Astrocyte (in vitro differentiated cells and primary cell): ENCODE measurements at regions not wholly inside any gene's neighbourhood (a gene's known extent, or its start where the extent isn't known, plus 50 kb on each side); places are given as distances from the start of the nearest gene placed in this dataset.

Experiments
- DNase-seq: peaks from one replicate; pipeline ENCODE4 v3.0.0-alpha.2; 2010; ENCODE audit warnings: low read depth
- FAIRE-seq: peaks from 2 replicates; lab custom pipeline; 2011; peaks lifted over from hg19 to GRCh38; lab: Jason Lieb, UNC
- H2AFZ ChIP-seq: 2 replicates; pipeline ENCODE4 v1.6.0; 2012; ENCODE audit warnings: low read depth, low read length, inconsistent platforms
- H3K27ac ChIP-seq: 2 replicates; pipeline ENCODE4 v1.5.1; 2011; ENCODE audit warnings: low read depth, low read length, inconsistent platforms
- H3K27me3 ChIP-seq: 2 replicates; pipeline ENCODE4 v1.6.0; 2011; ENCODE audit warnings: low read length, inconsistent platforms; ENCODE audit not compliant: insufficient read depth
- H3K36me3 ChIP-seq: 2 replicates; pipeline ENCODE4 v1.5.1; 2011; ENCODE audit warnings: low read length, inconsistent platforms; ENCODE audit not compliant: insufficient read depth
- H3K4me1 ChIP-seq: 2 replicates; pipeline ENCODE4 v1.5.1; 2011; ENCODE audit warnings: low read length, inconsistent platforms; ENCODE audit not compliant: insufficient read depth
- H3K4me2 ChIP-seq: 2 replicates; pipeline ENCODE4 v1.6.0; 2012; ENCODE audit warnings: low read length, inconsistent platforms
- H3K4me3 ChIP-seq: 2 replicates; pipeline ENCODE4 v1.5.1; 2011; ENCODE audit warnings: low read depth, mild to moderate bottlenecking, low read length, inconsistent platforms; ENCODE audit not compliant: insufficient read depth
- H3K79me2 ChIP-seq: 2 replicates; pipeline ENCODE4 v1.6.0; 2012; ENCODE audit warnings: mild to moderate bottlenecking, low read length, inconsistent platforms; ENCODE audit not compliant: insufficient read depth
- H3K9ac ChIP-seq: 2 replicates; pipeline ENCODE4 v1.6.0; 2012; ENCODE audit warnings: mild to moderate bottlenecking, low read length, inconsistent platforms
- H3K9me3 ChIP-seq: 2 replicates; pipeline ENCODE4 v1.5.1; 2012; ENCODE audit warnings: low read depth, mild to moderate bottlenecking, low read length, inconsistent platforms; ENCODE audit not compliant: insufficient read depth
- H4K20me1 ChIP-seq: 2 replicates; pipeline ENCODE4 v1.6.0; 2012; ENCODE audit warnings: low read length, inconsistent platforms; ENCODE audit not compliant: insufficient read depth
- H3K27ac Mint-ChIP-seq: one replicate; pipeline ENCODE4 v1.8.0; 2021; ENCODE audit warnings: mild to moderate bottlenecking, mixed read lengths; ENCODE audit not compliant: unreplicated experiment
- H3K27me3 Mint-ChIP-seq: one replicate; pipeline ENCODE4 v1.8.0; 2021; ENCODE audit warnings: low read depth, mixed read lengths; ENCODE audit not compliant: unreplicated experiment
- H3K36me3 Mint-ChIP-seq: one replicate; pipeline ENCODE4 v1.8.0; 2021; ENCODE audit warnings: low read depth, mixed read lengths; ENCODE audit not compliant: unreplicated experiment
- H3K4me1 Mint-ChIP-seq: one replicate; pipeline ENCODE4 v1.8.0; 2021; ENCODE audit warnings: low read depth, mixed read lengths; ENCODE audit not compliant: unreplicated experiment
- H3K4me3 Mint-ChIP-seq: one replicate; pipeline ENCODE4 v1.8.0; 2021; ENCODE audit warnings: mild to moderate bottlenecking, moderate library complexity, mixed read lengths; ENCODE audit not compliant: unreplicated experiment
- H3K9me3 Mint-ChIP-seq: one replicate; pipeline ENCODE4 v1.8.0; 2021; ENCODE audit warnings: mild to moderate bottlenecking, mixed read lengths; ENCODE audit not compliant: unreplicated experiment
- EZH2 ChIP-seq: IDR thresholded peaks from 2 replicates; pipeline ENCODE4 v1.6.1; 2012; ENCODE audit warnings: mild to moderate bottlenecking, low read length, inconsistent platforms; ENCODE audit not compliant: insufficient read depth
- TF ChIP-seq, protein P1 (sequence below): IDR thresholded peaks from 2 replicates; pipeline ENCODE4 v1.5.1; 2011; ENCODE audit warnings: low read depth, mild to moderate bottlenecking, inconsistent platforms, low read length, moderate library complexity; ENCODE audit not compliant: insufficient read depth

DNA sequence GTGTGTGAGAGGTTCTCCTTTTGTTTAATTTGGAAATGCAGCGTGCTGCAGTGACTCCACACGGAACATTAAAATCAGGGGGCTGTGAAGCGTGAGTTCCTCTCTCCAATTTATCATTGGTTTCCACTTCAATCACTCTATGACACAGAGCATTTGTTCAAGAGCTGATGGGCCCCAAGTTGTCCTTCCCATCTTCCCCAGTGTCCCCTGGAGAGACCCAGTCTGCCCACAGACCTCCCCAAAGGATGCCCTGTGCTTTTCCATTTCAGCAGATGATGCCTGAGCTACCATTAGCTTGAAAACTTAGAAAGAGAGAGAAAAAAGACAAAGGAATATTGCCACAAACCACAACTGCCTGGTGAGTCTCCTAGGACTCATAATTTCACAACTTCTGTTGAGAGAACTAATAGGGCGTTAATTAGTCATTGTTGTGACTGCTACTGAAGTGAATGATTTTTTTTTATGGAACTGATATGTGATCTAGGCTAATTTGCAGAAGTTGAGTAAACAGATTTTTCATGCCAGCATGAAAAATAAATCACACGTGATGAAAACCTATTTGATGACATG, 772.7 kb downstream of the SEMA5A start:
- H3K36me3 ChIP-seq, result no peaks in the 10 kb centered on the region
- no peak overlapping the region for H3K9ac ChIP-seq
- TF ChIP-seq EZH2, result no peak
- no peak overlapping the region for H3K27ac ChIP-seq
- H2AFZ ChIP-seq, result no peak overlapping the region
- no peaks in the 10 kb centered on the region for H3K79me2 ChIP-seq
- DNase-seq, result peak; percentile 53
- H3K27me3 ChIP-seq, result no peaks in the 10 kb centered on the region
- H3K4me2 ChIP-seq, result no peak overlapping the region
- no peak overlapping the region for H3K27ac Mint-ChIP-seq
- no peak overlapping the region for H3K4me3 ChIP-seq
- H3K36me3 Mint-ChIP-seq, result no peaks in the 10 kb centered on the region
- no peaks in the 10 kb centered on the region for H4K20me1 ChIP-seq
- no peaks in the 10 kb centered on the region for H3K9me3 ChIP-seq
- peak; percentile 17 for FAIRE-seq
- no peak overlapping the region for H3K4me3 Mint-ChIP-seq
- no peaks in the 10 kb centered on the region for H3K9me3 Mint-ChIP-seq
- H3K27me3 Mint-ChIP-seq, result no peaks in the 10 kb centered on the region
- H3K4me1 Mint-ChIP-seq, result peaks cover 12% of the 10 kb centered on the region
- peaks cover 10% of the 10 kb centered on the region for H3K4me1 ChIP-seq

DNA sequence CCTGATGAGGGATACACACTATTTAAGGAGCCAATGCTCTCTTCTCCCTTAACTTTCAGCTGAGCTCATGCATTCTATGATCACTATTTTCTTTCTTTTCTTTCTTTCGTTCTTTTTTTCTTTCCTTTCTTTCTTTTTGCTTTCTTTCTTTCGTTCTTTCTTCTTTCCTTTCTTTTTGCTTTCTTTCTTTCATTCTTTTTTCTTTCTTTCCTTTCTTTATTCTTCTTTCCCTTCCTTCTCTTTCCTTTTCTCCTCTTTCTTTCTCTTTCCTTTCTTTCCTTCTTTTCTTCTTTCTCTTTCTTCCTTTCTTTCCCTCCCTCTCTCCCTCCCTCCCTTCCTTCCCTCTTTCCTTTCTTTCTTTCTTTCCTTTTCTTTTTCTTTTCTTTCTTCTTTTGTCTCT, 761.2 kb downstream of the SEMA5A start:
- H3K4me2 ChIP-seq, result no peak overlapping the region
- Mint-ChIP-seq H3K4me1 (no peaks in the 10 kb centered on the region), H3K27me3 (no peaks in the 10 kb centered on the region), H3K27ac (no peak overlapping the region), H3K36me3 (no peaks in the 10 kb centered on the region), H3K9me3 (peaks cover 3% of the 10 kb centered on the region), H3K4me3 (no peak overlapping the region)
- no peak overlapping the region for H3K27ac ChIP-seq
- FAIRE-seq (no peak), DNase-seq (no peak)
- H4K20me1 ChIP-seq, result no peaks in the 10 kb centered on the region
- H3K27me3 ChIP-seq, result no peaks in the 10 kb centered on the region
- no peak for TF ChIP-seq EZH2
- TF ChIP-seq, protein P1, sequence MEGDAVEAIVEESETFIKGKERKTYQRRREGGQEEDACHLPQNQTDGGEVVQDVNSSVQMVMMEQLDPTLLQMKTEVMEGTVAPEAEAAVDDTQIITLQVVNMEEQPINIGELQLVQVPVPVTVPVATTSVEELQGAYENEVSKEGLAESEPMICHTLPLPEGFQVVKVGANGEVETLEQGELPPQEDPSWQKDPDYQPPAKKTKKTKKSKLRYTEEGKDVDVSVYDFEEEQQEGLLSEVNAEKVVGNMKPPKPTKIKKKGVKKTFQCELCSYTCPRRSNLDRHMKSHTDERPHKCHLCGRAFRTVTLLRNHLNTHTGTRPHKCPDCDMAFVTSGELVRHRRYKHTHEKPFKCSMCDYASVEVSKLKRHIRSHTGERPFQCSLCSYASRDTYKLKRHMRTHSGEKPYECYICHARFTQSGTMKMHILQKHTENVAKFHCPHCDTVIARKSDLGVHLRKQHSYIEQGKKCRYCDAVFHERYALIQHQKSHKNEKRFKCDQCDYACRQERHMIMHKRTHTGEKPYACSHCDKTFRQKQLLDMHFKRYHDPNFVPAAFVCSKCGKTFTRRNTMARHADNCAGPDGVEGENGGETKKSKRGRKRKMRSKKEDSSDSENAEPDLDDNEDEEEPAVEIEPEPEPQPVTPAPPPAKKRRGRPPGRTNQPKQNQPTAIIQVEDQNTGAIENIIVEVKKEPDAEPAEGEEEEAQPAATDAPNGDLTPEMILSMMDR, result no peak
- H2AFZ ChIP-seq, result no peak overlapping the region
- no peak overlapping the region for H3K4me3 ChIP-seq
- no peaks in the 10 kb centered on the region for H3K4me1 ChIP-seq
- H3K79me2 ChIP-seq, result no peaks in the 10 kb centered on the region
- no peak overlapping the region for H3K9ac ChIP-seq
- no peaks in the 10 kb centered on the region for H3K36me3 ChIP-seq
- no peaks in the 10 kb centered on the region for H3K9me3 ChIP-seq

DNA sequence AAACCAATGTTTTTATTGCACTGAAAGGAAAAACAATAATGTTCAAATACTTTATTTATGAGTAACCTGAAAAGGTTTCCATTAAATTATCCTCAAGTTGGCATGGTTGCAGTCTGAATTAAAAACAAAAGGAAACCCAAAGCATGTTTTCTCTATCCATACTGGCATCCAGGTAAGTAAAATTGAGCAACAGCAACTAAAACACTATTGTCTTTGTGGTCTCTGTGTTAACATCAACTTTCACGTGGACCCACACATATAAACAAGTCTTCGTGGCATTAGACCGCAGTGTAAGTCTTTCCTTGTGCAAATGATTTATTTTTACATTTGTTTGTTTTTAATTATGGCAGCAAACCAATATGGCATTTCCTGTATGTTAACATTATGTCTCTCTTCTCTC, 757.6 kb downstream of the SEMA5A start:
- Histone ChIP-seq H3K27ac (no peak overlapping the region), H3K9ac (no peak overlapping the region), H3K4me2 (no peak overlapping the region), H3K4me3 (no peak overlapping the region), H3K79me2 (no peaks in the 10 kb centered on the region), H3K27me3 (no peaks in the 10 kb centered on the region), H3K36me3 (no peaks in the 10 kb centered on the region), H3K4me1 (no peaks in the 10 kb centered on the region), H4K20me1 (no peaks in the 10 kb centered on the region), H3K9me3 (no peaks in the 10 kb centered on the region), H2AFZ (no peak overlapping the region)
- DNase-seq, result no peak
- H3K36me3 Mint-ChIP-seq, result no peaks in the 10 kb centered on the region
- no peak overlapping the region for H3K4me3 Mint-ChIP-seq
- H3K27me3 Mint-ChIP-seq, result no peaks in the 10 kb centered on the region
- H3K4me1 Mint-ChIP-seq, result no peaks in the 10 kb centered on the region
- no peak overlapping the region for H3K27ac Mint-ChIP-seq
- FAIRE-seq, result no peak
- TF ChIP-seq, protein P1, result no peak
- TF ChIP-seq EZH2, result no peak
- peaks cover 3% of the 10 kb centered on the region for H3K9me3 Mint-ChIP-seq
